Pancreas (tissue), 10 donors: ENCODE measurements at regions not wholly inside any gene's neighbourhood (a gene's known extent, or its start where the extent isn't known, plus 50 kb on each side); places are given as distances from the start of the nearest gene placed in this dataset.

ENCODE experiments used
- ATAC-seq, 4 donors: fragments of 200-7000 bp; cut with Tn5 transposase; one replicate each; pipeline versions ENCODE4 v1.8.0 to v1.9.1; 2020; ENCODE audit warnings: mild to moderate bottlenecking in 4 of 4, moderate library complexity in 4 of 4
- DNase-seq, 6 donors: peaks; one replicate each; pipeline ENCODE4 v3.0.0-alpha.2; 2020
- FAIRE-seq: peaks from 2 replicates; lab custom pipeline; 2012; peaks lifted over from hg19 to GRCh38; lab: Jason Lieb, UNC
- H3K27ac ChIP-seq, 4 donors: fragments of 200-600 bp; sonication (generic); 1 replicate in 3 of 4; 2 replicates in 1 of 4; pipeline versions ENCODE4 v1.5.0 to v1.8.0; 2020
- H3K27me3 ChIP-seq, 4 donors: fragments of 200-600 bp; one replicate each; pipeline ENCODE4 v1.8.0; 2021
- H3K36me3 ChIP-seq, 3 donors: fragments of 200-600 bp; sonication (generic) in 1 of 3; one replicate each; pipeline versions ENCODE4 v1.5.0 to v1.8.0; 2020 to 2021
- H3K4me1 ChIP-seq, 3 donors: fragments of 200-600 bp; one replicate each; pipeline ENCODE4 v1.8.0; 2021
- H3K4me3 ChIP-seq, 4 donors: fragments of 200-600 bp; sonication (generic) in 2 of 4; one replicate each; pipeline versions ENCODE4 v1.5.0 to v1.8.0; 2020 to 2021
- H3K9me3 ChIP-seq, 4 donors: fragments of 200-600 bp; one replicate each; pipeline ENCODE4 v1.8.0; 2021
- CTCF ChIP-seq, 4 donors: fragments of 200-600 bp; sonication (generic) in 3 of 4; IDR thresholded peaks; one replicate each; pipeline versions ENCODE4 v1.5.0 to v1.8.0; 2021; ENCODE audit warnings: antibody characterized with exemption in 4 of 4
- WGBS, 2 donors: extraction: QIAGEN DNeasy Blood & Tissue Kit; methylation state at CpG; one replicate each; pipeline ENCODE4 v1.1.7; 2013; 5-methylcytosine and 5-hydroxymethylcytosine counted together
- intact Hi-C, 3 donors: fragments of 100-400 bp; cut with DNase I; formaldehyde crosslinking; loops; one replicate each; pipeline versions ENCODE4 v1.11.1 to v1.14.2; 2022
- donor health status: healthy with polysubstance abuse.
- donor health status: DM: no; HTN: no; CAD: no; lungs with moderate emphysema.
- donor health status: DM: no; HTN: no; CAD: no.
- donor health status: control.
- donor health status: control.
- donor health status: Bipolar disorder and iron deficiency.
- donor health status: DM: yes; HTN: yes; CAD: no.
- donor health status: DM: no; HTN: no; CAD: no.
- donor health status: DM: no; HTN: no; CAD: no.
- donor health status: DM: yes; HTN: yes; CAD: no.

GRCh38 chr3:21801631-21802030 lies 50.6 kb upstream of the ZNF385D start:
- no peaks in the 10 kb centered on the region for H3K27me3 ChIP-seq
- H3K36me3 ChIP-seq = no peaks in the 10 kb centered on the region
- H3K4me1 ChIP-seq = no peaks in the 10 kb centered on the region
- H3K27ac ChIP-seq = no peak overlapping the region
- TF ChIP-seq CTCF (IDR thresholded peaks at IDR 0.05) = no peak
- no peak overlapping the region for H3K4me3 ChIP-seq
- no peak for ATAC-seq
- no peaks in the 10 kb centered on the region for H3K9me3 ChIP-seq
- intact Hi-C loops = no loop called here
- WGBS, 2 donors = 60 to 73% methylated on average over 3 of the region's 3 CpGs
- no peak for DNase-seq
- no peak for FAIRE-seq

GRCh38 chr3:21803604-21804003 lies 52.6 kb upstream of the ZNF385D start:
- no peak for ATAC-seq
- Histone ChIP-seq H3K4me3 (no peak overlapping the region), H3K4me1 (no peaks in the 10 kb centered on the region), H3K36me3 (no peaks in the 10 kb centered on the region), H3K27ac (no peak overlapping the region), H3K27me3 (no peaks in the 10 kb centered on the region), H3K9me3 (no peaks in the 10 kb centered on the region)
- intact Hi-C loops = no loop called here
- TF ChIP-seq CTCF (IDR thresholded peaks at IDR 0.05) = no peak
- WGBS, 2 donors = 76 to 87% methylated on average over 1 of the region's 1 CpG
- no peak for DNase-seq
- FAIRE-seq = no peak

GRCh38 chr3:21804330-21804729 lies 53.3 kb upstream of the ZNF385D start:
- ATAC-seq (no peak), FAIRE-seq (no peak)

GRCh38 chr3:21806733-21807132 lies 55.7 kb upstream of the ZNF385D start:
- Histone ChIP-seq H3K4me3 (no peak overlapping the region), H3K36me3 (no peaks in the 10 kb centered on the region), H3K4me1 (no peaks in the 10 kb centered on the region), H3K27ac (no peak overlapping the region), H3K9me3 (no peaks in the 10 kb centered on the region), H3K27me3 (no peaks in the 10 kb centered on the region)
- no peak for DNase-seq
- 71 to 77% methylated on average over 1 of the region's 1 CpG for WGBS, 2 donors
- ATAC-seq = no peak
- TF ChIP-seq CTCF (IDR thresholded peaks at IDR 0.05) = no peak
- intact Hi-C loops = no loop called here
- no peak for FAIRE-seq

More at GRCh38 chr3:21804330-21804729, 53.3 kb upstream of the ZNF385D start:
- H3K27ac ChIP-seq = no peak overlapping the region
- H3K4me3 ChIP-seq = no peak overlapping the region
- H3K9me3 ChIP-seq = no peaks in the 10 kb centered on the region
- no peaks in the 10 kb centered on the region for H3K27me3 ChIP-seq
- H3K4me1 ChIP-seq = no peaks in the 10 kb centered on the region
- TF ChIP-seq CTCF (IDR thresholded peaks at IDR 0.05) = no peak
- no peak for DNase-seq
- 16 to 17% methylated on average over 2 of the region's 2 CpGs for WGBS, 2 donors
- H3K36me3 ChIP-seq = no peaks in the 10 kb centered on the region
- intact Hi-C loops = no loop called here

- DNase-seq = no peak
- 68 to 72% methylated on average over 12 of the region's 12 CpGs for WGBS, 2 donors
- Histone ChIP-seq H3K27me3 (no peaks in the 10 kb centered on the region), H3K9me3 (no peaks in the 10 kb centered on the region), H3K4me1 (no peaks in the 10 kb centered on the region), H3K27ac (no peak overlapping the region), H3K4me3 (no peak overlapping the region), H3K36me3 (no peaks in the 10 kb centered on the region)
- no peak for ATAC-seq
- intact Hi-C loops = no loop called here
- no peak for TF ChIP-seq CTCF (IDR thresholded peaks at IDR 0.05)
- no peak for FAIRE-seq
Observed at GRCh38 chr3:21825684-21826083, 74.7 kb upstream of the ZNF385D start.
